IMR-90 (cell line): ENCODE measurements at regions not wholly inside any gene's neighbourhood (a gene's known extent, or its start where the extent isn't known, plus 50 kb on each side); places are given as distances from the start of the nearest gene placed in this dataset.
"Not testable (repeated sequence)": the region's sequence is repeated elsewhere in the genome, so short reads cannot be mapped to it uniquely, and the experiment has no call there.

Experiments
- ATAC-seq: fragments of 200-7000 bp; cut with Tn5 transposase; 2 replicates; pipeline ENCODE4 v1.9.1; 2020; ENCODE audit warnings: low read depth, mild to moderate bottlenecking, moderate library complexity
- BruUV-seq: library from RNA; stranded (reverse); fragments of 400-500 nt; replicated peaks from 2 replicates; lab custom pipeline; 2021; lab: Mats Ljungman, UMichigan
- CTCF ChIA-PET: fragments of 300-600 bp; formaldehyde crosslinking; extraction: SDS; loops from one replicate; lab custom pipeline; 2021; ENCODE audit warnings: antibody characterized with exemption; lab: Yijun Ruan, JAX
- POLR2A ChIA-PET: fragments of 300-600 bp; sonication (Branson Sonifier 250); formaldehyde crosslinking; loops from one replicate; lab custom pipeline; 2022; ENCODE audit warnings: antibody characterized with exemption; ENCODE audit not compliant: unreplicated experiment; lab: Charles Lee
- DNase-seq: peaks from one replicate; pipeline ENCODE4 v3.0.0; 2013
- H2AFZ ChIP-seq: replicated peaks from 2 replicates; pipeline ENCODE3; 2013; ENCODE audit warnings: low read length, mild to moderate bottlenecking; ENCODE audit not compliant: poor library complexity
- H2AK5ac ChIP-seq: 2 replicates; pipeline ENCODE4 v1.6.1; 2013; ENCODE audit warnings: low read depth, low read length, inconsistent platforms
- H2AK9ac ChIP-seq: replicated peaks from 2 replicates; pipeline ENCODE3; 2013; ENCODE audit warnings: mild to moderate bottlenecking, low read depth, low read length, moderate library complexity; ENCODE audit not compliant: poor library complexity
- H2BK120ac ChIP-seq: 2 replicates; pipeline ENCODE4 v1.6.1; 2013; ENCODE audit warnings: low read depth, low read length, inconsistent platforms
- H2BK15ac ChIP-seq: 3 replicates; pipeline ENCODE4 v1.6.1; 2013; ENCODE audit warnings: low read depth, low read length, inconsistent platforms
- H2BK20ac ChIP-seq: 2 replicates; pipeline ENCODE4 v1.6.1; 2013; ENCODE audit warnings: low read depth, mild to moderate bottlenecking, inconsistent platforms, low read length, moderate library complexity
- H2BK5ac ChIP-seq: 2 replicates; pipeline ENCODE4 v1.6.1; 2013; ENCODE audit warnings: mild to moderate bottlenecking, low read depth, low read length, inconsistent platforms; ENCODE audit not compliant: poor library complexity, severe bottlenecking
- H3K14ac ChIP-seq: replicated peaks from 2 replicates; pipeline ENCODE4 v1.6.1; 2013; ENCODE audit warnings: low read depth, low read length, inconsistent platforms
- H3K18ac ChIP-seq: 2 replicates; pipeline ENCODE4 v1.6.1; 2013; ENCODE audit warnings: low read depth, low read length, control low read depth
- H3K23ac ChIP-seq: 2 replicates; pipeline ENCODE4 v1.6.1; 2013; ENCODE audit warnings: low read depth, low read length, inconsistent platforms
- H3K27ac ChIP-seq: 2 replicates; pipeline ENCODE4 v1.5.1; 2013; ENCODE audit warnings: mild to moderate bottlenecking, control low read depth, low read length; ENCODE audit not compliant: insufficient read depth
- H3K27me3 ChIP-seq: 2 replicates; pipeline ENCODE4 v1.6.1; 2013; ENCODE audit warnings: low read length; ENCODE audit not compliant: control insufficient read depth, insufficient read depth
- H3K36me3 ChIP-seq: 2 replicates; pipeline ENCODE4 v1.6.1; 2013; ENCODE audit warnings: low read length, mixed read lengths; ENCODE audit not compliant: control insufficient read depth, insufficient read depth
- H3K4ac ChIP-seq: 2 replicates; pipeline ENCODE4 v1.6.1; 2013; ENCODE audit warnings: low read depth, low read length, inconsistent platforms
- H3K4me1 ChIP-seq: 2 replicates; pipeline ENCODE4 v1.6.1; 2013; ENCODE audit warnings: low read length, mixed read lengths; ENCODE audit not compliant: control insufficient read depth, insufficient read depth
- H3K4me2 ChIP-seq: 2 replicates; pipeline ENCODE4 v1.6.1; 2013; ENCODE audit warnings: low read depth, mild to moderate bottlenecking, control low read depth, low read length, moderate library complexity
- H3K4me3 ChIP-seq: 2 replicates; pipeline ENCODE4 v1.5.1; 2013; ENCODE audit warnings: low read depth, mild to moderate bottlenecking, control low read depth, low read length, moderate library complexity; ENCODE audit not compliant: insufficient read depth
- H3K56ac ChIP-seq: 2 replicates; pipeline ENCODE4 v1.6.1; 2013; ENCODE audit warnings: low read length, inconsistent platforms; ENCODE audit not compliant: insufficient read depth; ENCODE audit errors: extremely low read depth
- H3K79me1 ChIP-seq, 2 experiments: 2 replicates each; pipeline ENCODE4 v1.6.1; 2013; ENCODE audit warnings: low read length in 2 of 2, inconsistent platforms in 1 of 2, low read depth in 1 of 2
- H3K9ac ChIP-seq: 2 replicates; pipeline ENCODE4 v1.6.1; 2013; ENCODE audit warnings: low read depth, low read length, control low read depth
- H3K9me1 ChIP-seq: 2 replicates; pipeline ENCODE4 v1.6.1; 2013; ENCODE audit warnings: low read length, inconsistent platforms; ENCODE audit not compliant: insufficient read depth
- H3K9me3 ChIP-seq: 2 replicates; pipeline ENCODE4 v1.6.1; 2013; ENCODE audit warnings: low read length; ENCODE audit not compliant: control insufficient read depth, insufficient read depth
- H4K20me1 ChIP-seq: 2 replicates; pipeline ENCODE4 v1.6.1; 2013; ENCODE audit warnings: low read length, inconsistent platforms; ENCODE audit not compliant: insufficient read depth
- H4K5ac ChIP-seq: 2 replicates; pipeline ENCODE4 v1.6.1; 2013; ENCODE audit warnings: mild to moderate bottlenecking, low read depth, low read length, control low read depth
- H4K8ac ChIP-seq, 2 experiments: 2 replicates each; pipeline ENCODE4 v1.6.1; 2013; ENCODE audit warnings: low read depth in 2 of 2, low read length in 2 of 2, control low read depth in 1 of 2, inconsistent platforms in 1 of 2
- H4K91ac ChIP-seq: 2 replicates; pipeline ENCODE4 v1.6.1; 2013; ENCODE audit warnings: low read depth, low read length, inconsistent platforms; ENCODE audit not compliant: insufficient read depth
- MAZ ChIP-seq: IDR thresholded peaks from 2 replicates; pipeline ENCODE4 v1.6.1; 2012; ENCODE audit warnings: low read depth, mild to moderate bottlenecking, low read length, improper control_type of control experiment, moderate library complexity, borderline replicate concordance
- MXI1 ChIP-seq: IDR thresholded peaks from 2 replicates; pipeline ENCODE4 v1.6.1; 2012; ENCODE audit warnings: low read depth, mild to moderate bottlenecking, low read length, moderate library complexity, borderline replicate concordance
- POLR2A ChIP-seq: IDR thresholded peaks from 2 replicates; pipeline ENCODE4 v1.6.1; 2012; ENCODE audit warnings: mild to moderate bottlenecking, low read depth, low read length
- SMC3 ChIP-seq: fragments of 150-350 bp; IDR thresholded peaks from 2 replicates; pipeline ENCODE4 v1.6.1; 2016; ENCODE audit warnings: low read depth, mild to moderate bottlenecking, antibody characterized with exemption, low read length, moderate library complexity
- WGBS, 2 experiments: methylation state at CpG; one replicate each; pipeline versions ENCODE4 v1.1.5 to v1.1.7; 2013; ENCODE audit warnings: missing lambda C conversion rate in 2 of 2; ENCODE audit not compliant: insufficient read length in 1 of 2; ENCODE audit errors: extremely low coverage in 2 of 2; 5-methylcytosine and 5-hydroxymethylcytosine counted together
- dilution Hi-C: fragments of 300-500 bp; cut with HindIII; formaldehyde crosslinking; loops from one replicate; pipeline ENCODE4 v1.14.3; 2018; ENCODE audit warnings: low sequenced_read_pairs; ENCODE audit not compliant: unreplicated experiment
- in situ Hi-C: fragments of 300-500 bp; cut with MboI; formaldehyde crosslinking; loops from 3 replicates; pipeline ENCODE4 v1.14.3; 2019; ENCODE audit warnings: low sequenced_read_pairs, inconsistent platforms, mixed read lengths
- intact Hi-C: fragments of 100-400 bp; cut with micrococcal nuclease; formaldehyde crosslinking; loops from 2 replicates; pipeline ENCODE4 v1.10.0; 2022

DNA sequence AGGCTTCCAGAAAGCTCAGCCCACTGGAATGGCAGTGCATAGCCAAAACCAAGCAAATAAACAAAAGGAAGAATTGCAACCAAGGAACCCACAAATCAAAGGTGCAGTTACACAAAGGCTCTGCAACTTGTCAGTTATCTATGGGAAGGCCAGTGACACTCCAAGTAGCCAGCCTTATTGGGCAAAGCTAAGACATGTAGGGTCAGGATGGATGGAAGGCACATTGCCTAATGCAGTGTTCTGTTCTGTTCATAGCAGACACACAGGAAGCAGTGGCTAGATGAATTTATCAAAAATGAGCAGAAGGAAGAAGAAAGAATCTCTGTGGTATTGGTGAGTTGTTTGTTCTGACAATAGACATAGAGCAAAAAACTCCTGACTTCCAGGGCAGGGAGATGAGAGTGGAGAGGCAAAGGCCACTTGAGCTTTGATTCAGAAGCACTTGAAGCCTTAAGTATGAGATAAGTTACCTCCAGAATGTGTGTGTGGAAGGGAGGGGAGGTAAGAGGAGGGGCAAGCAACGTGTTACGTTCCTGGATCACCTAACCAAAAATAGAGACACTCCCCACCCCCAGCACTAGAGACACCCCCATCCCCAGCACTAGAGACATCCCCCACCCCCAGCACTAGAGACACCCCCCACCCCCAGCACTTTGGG is 57.9 kb upstream of the AKAP12 start:
- no peaks in the 10 kb centered on the region for H4K20me1 ChIP-seq
- H2BK15ac ChIP-seq, result no peak overlapping the region
- POLR2A ChIA-PET, result no interaction called here
- H3K4ac ChIP-seq, result no peak overlapping the region
- peaks cover 2% of the 10 kb centered on the region; the same call in 1 of the 2 replicates for H3K4me1 ChIP-seq
- no peaks in the 10 kb centered on the region for H3K36me3 ChIP-seq
- CTCF ChIA-PET, result no interaction called here
- peaks cover 7% of the 10 kb centered on the region for H3K27me3 ChIP-seq
- H3K18ac ChIP-seq, result no peak overlapping the region
- H4K8ac ChIP-seq, result no peak overlapping the region
- peaks cover 5% of the 10 kb centered on the region; the same call in 1 of the 2 replicates for H3K9me1 ChIP-seq
- no peak overlapping the region for H3K56ac ChIP-seq
- no TSS peak for BruUV-seq
- H2BK120ac ChIP-seq, result no peak overlapping the region
- H2AK5ac ChIP-seq, result no peak overlapping the region
- no peak overlapping the region for H3K4me3 ChIP-seq
- no peak overlapping the region for H2AK9ac ChIP-seq
- H3K27ac ChIP-seq, result no peak overlapping the region
- dilution Hi-C loops (no loop called here), in situ Hi-C loops (no loop called here), intact Hi-C loops (no loop called here)
- H3K14ac ChIP-seq, result no peak overlapping the region
- WGBS, 2 experiments, result no CpG with 5 or more reads among the region's 2 CpGs
- no peak overlapping the region for H3K9ac ChIP-seq
- TF ChIP-seq MAZ, result no peak
- no peak for TF ChIP-seq SMC3
- TF ChIP-seq MXI1, result no peak
- no peak for TF ChIP-seq POLR2A
- no peak overlapping the region for H4K91ac ChIP-seq
- no peak overlapping the region for H3K23ac ChIP-seq
- ATAC-seq, result no peak
- H2BK20ac ChIP-seq, result no peak overlapping the region
- no peak overlapping the region for H2BK5ac ChIP-seq
- DNase-seq, result peak; percentile 3
- no peak overlapping the region for H4K5ac ChIP-seq
- no peak overlapping the region for H3K4me2 ChIP-seq
- H3K9me3 ChIP-seq, result peaks cover 3% of the 10 kb centered on the region
- H3K79me1 ChIP-seq, result no peaks in the 10 kb centered on the region
- no peak overlapping the region for H2AFZ ChIP-seq

DNA sequence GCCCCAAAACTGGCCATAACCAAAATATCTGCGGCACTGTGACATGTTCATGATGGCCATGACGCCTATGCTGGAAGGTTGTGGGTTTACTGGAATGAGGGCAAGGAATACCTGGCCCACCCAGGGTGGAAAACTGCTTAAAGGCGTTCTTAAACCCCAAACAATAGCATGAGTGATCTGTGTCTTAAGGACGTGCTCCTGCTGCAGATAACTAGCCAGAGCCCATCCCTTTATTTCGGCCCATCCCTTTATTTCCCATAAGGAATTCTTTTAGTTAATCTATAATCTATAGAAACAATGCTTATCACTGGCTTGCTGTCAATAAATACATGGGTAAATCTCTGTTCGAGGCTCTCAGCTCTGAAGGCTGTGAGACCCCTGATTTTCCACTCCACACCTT is 56.8 kb upstream of the AKAP12 start:
- H3K23ac ChIP-seq, ATAC-seq, H3K9me3 ChIP-seq, H3K4me2 ChIP-seq, H3K27ac ChIP-seq, H3K14ac ChIP-seq, in situ Hi-C loops, H2BK20ac ChIP-seq, H3K79me1 ChIP-seq, H3K27me3 ChIP-seq, H4K5ac ChIP-seq, dilution Hi-C loops, H3K56ac ChIP-seq, H2AK5ac ChIP-seq, H2AK9ac ChIP-seq, H3K36me3 ChIP-seq, BruUV-seq, H3K4me1 ChIP-seq, H3K4me3 ChIP-seq, intact Hi-C loops, H3K4ac ChIP-seq, H4K20me1 ChIP-seq, H4K91ac ChIP-seq, H2BK5ac ChIP-seq, DNase-seq, H3K9me1 ChIP-seq, POLR2A ChIA-PET, H2BK120ac ChIP-seq, H3K9ac ChIP-seq, H2AFZ ChIP-seq, H2BK15ac ChIP-seq, H3K18ac ChIP-seq, H4K8ac ChIP-seq: not testable (repeated sequence)
- WGBS, 2 experiments, result no CpG with 5 or more reads among the region's 6 CpGs
- CTCF ChIA-PET, result interaction anchor here (0.6 kb wide), 1 partner anchor 79 kb away, joined by 3 read pairs; no protein-coding TSS in a partner anchor
